ENCODE measurements at regions not wholly inside any gene's neighbourhood (a gene's known extent, or its start where the extent isn't known, plus 50 kb on each side); places are given as distances from the start of the nearest gene placed in this dataset.

GRCh38 chr3:96175500-96175899, 638.9 kb upstream of the EPHA6 start:
- ATAC-seq = no peak
- H4K20me1 ChIP-seq (replicated peaks; ENCODE audit: insufficient read depth) = no peaks in the 10 kb centered on the region
- no peaks in the 10 kb centered on the region for H3K27me3 ChIP-seq (ENCODE audit: insufficient read depth)
- H3K4me1 ChIP-seq (ENCODE audit: insufficient read depth) = no peaks in the 10 kb centered on the region
- H3K36me3 ChIP-seq (ENCODE audit: insufficient read depth) = no peaks in the 10 kb centered on the region
- Mint-ChIP-seq H3K27me3 (ENCODE audit: insufficient read depth, low read depth, poor library complexity) (no peaks in the 10 kb centered on the region), H3K9me3 (peaks cover 40% of the 10 kb centered on the region), H3K27ac (no peak overlapping the region), H3K36me3 (ENCODE audit: low read depth) (peaks cover 28% of the 10 kb centered on the region; the same call in 2 of the 3 replicates), H3K4me3 (no peak overlapping the region), H3K4me1 (no peaks in the 10 kb centered on the region)
- no peak overlapping the region for H3K4me2 ChIP-seq
- H3K27ac ChIP-seq (ENCODE audit: low read depth) = no peak overlapping the region
- H3K79me2 ChIP-seq (replicated peaks; ENCODE audit: insufficient read depth) = no peaks in the 10 kb centered on the region
- H3K4me3 ChIP-seq = no peak overlapping the region
- H3K9me2 ChIP-seq (ENCODE audit: insufficient read depth) = no peaks in the 10 kb centered on the region
- TF ChIP-seq ZNF114 (CRISPR knock-in tag; IDR thresholded peaks at IDR 0.05) (no peak), CREB1 (CRISPR knock-in tag; IDR thresholded peaks at IDR 0.05; ENCODE audit: low read depth) (no peak), POLR2AphosphoS5 (IDR thresholded peaks at IDR 0.05; ENCODE audit: low read depth) (no peak), EZH2 (IDR thresholded peaks at IDR 0.05; ENCODE audit: low read depth, unreplicated experiment) (no peak), ZNF331 (CRISPR knock-in tag; IDR thresholded peaks at IDR 0.05; ENCODE audit: low read depth) (no peak), STAT1 (IDR thresholded peaks at IDR 0.05; ENCODE audit: unreplicated experiment) (no peak), NANOG (IDR thresholded peaks at IDR 0.05; ENCODE audit: borderline replicate concordance) (no peak), ETS1 (IDR thresholded peaks at IDR 0.05) (no peak), EZH2phosphoT487 (IDR thresholded peaks at IDR 0.05; ENCODE audit: unreplicated experiment) (no peak), REST (IDR thresholded peaks at IDR 0.05; ENCODE audit: unreplicated experiment) (no peak), JUNB (IDR thresholded peaks at IDR 0.05; ENCODE audit: unreplicated experiment) (no peak)
- TF ChIP-seq, protein P1, sequence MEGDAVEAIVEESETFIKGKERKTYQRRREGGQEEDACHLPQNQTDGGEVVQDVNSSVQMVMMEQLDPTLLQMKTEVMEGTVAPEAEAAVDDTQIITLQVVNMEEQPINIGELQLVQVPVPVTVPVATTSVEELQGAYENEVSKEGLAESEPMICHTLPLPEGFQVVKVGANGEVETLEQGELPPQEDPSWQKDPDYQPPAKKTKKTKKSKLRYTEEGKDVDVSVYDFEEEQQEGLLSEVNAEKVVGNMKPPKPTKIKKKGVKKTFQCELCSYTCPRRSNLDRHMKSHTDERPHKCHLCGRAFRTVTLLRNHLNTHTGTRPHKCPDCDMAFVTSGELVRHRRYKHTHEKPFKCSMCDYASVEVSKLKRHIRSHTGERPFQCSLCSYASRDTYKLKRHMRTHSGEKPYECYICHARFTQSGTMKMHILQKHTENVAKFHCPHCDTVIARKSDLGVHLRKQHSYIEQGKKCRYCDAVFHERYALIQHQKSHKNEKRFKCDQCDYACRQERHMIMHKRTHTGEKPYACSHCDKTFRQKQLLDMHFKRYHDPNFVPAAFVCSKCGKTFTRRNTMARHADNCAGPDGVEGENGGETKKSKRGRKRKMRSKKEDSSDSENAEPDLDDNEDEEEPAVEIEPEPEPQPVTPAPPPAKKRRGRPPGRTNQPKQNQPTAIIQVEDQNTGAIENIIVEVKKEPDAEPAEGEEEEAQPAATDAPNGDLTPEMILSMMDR (conservative IDR thresholded peaks at IDR 0.05; ENCODE audit: low read depth in 2 of 2) = no peak
- TF ChIP-seq, protein P2, sequence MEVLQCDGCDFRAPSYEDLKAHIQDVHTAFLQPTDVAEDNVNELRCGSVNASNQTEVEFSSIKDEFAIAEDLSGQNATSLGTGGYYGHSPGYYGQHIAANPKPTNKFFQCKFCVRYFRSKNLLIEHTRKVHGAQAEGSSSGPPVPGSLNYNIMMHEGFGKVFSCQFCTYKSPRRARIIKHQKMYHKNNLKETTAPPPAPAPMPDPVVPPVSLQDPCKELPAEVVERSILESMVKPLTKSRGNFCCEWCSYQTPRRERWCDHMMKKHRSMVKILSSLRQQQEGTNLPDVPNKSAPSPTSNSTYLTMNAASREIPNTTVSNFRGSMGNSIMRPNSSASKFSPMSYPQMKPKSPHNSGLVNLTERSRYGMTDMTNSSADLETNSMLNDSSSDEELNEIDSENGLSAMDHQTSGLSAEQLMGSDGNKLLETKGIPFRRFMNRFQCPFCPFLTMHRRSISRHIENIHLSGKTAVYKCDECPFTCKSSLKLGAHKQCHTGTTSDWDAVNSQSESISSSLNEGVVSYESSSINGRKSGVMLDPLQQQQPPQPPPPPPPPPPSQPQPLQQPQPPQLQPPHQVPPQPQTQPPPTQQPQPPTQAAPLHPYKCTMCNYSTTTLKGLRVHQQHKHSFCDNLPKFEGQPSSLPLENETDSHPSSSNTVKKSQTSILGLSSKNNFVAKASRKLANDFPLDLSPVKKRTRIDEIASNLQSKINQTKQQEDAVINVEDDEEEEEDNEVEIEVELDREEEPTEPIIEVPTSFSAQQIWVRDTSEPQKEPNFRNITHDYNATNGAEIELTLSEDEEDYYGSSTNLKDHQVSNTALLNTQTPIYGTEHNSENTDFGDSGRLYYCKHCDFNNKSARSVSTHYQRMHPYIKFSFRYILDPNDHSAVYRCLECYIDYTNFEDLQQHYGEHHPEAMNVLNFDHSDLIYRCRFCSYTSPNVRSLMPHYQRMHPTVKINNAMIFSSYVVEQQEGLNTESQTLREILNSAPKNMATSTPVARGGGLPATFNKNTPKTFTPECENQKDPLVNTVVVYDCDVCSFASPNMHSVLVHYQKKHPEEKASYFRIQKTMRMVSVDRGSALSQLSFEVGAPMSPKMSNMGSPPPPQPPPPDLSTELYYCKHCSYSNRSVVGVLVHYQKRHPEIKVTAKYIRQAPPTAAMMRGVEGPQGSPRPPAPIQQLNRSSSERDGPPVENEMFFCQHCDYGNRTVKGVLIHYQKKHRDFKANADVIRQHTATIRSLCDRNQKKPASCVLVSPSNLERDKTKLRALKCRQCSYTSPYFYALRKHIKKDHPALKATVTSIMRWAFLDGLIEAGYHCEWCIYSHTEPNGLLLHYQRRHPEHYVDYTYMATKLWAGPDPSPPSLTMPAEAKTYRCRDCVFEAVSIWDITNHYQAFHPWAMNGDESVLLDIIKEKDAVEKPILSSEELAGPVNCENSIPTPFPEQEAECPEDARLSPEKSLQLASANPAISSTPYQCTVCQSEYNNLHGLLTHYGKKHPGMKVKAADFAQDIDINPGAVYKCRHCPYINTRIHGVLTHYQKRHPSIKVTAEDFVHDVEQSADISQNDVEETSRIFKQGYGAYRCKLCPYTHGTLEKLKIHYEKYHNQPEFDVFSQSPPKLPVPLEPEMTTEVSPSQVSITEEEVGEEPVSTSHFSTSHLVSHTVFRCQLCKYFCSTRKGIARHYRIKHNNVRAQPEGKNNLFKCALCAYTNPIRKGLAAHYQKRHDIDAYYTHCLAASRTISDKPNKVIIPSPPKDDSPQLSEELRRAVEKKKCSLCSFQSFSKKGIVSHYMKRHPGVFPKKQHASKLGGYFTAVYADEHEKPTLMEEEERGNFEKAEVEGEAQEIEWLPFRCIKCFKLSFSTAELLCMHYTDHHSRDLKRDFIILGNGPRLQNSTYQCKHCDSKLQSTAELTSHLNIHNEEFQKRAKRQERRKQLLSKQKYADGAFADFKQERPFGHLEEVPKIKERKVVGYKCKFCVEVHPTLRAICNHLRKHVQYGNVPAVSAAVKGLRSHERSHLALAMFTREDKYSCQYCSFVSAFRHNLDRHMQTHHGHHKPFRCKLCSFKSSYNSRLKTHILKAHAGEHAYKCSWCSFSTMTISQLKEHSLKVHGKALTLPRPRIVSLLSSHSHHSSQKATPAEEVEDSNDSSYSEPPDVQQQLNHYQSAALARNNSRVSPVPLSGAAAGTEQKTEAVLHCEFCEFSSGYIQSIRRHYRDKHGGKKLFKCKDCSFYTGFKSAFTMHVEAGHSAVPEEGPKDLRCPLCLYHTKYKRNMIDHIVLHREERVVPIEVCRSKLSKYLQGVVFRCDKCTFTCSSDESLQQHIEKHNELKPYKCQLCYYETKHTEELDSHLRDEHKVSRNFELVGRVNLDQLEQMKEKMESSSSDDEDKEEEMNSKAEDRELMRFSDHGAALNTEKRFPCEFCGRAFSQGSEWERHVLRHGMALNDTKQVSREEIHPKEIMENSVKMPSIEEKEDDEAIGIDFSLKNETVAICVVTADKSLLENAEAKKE (CRISPR knock-in tag; IDR thresholded peaks at IDR 0.05) = no peak
- no peaks in the 10 kb centered on the region for H3F3A ChIP-seq (replicated peaks; ENCODE audit: low read depth)
- H2AFZ ChIP-seq = no peak overlapping the region
- DNase-seq (ENCODE audit: low spot score) = no peak
